Astrocyte (in vitro differentiated cells and primary cell): ENCODE measurements at regions not wholly inside any gene's neighbourhood (a gene's known extent, or its start where the extent isn't known, plus 50 kb on each side); places are given as distances from the start of the nearest gene placed in this dataset.

Experiments
- EZH2 ChIP-seq: IDR thresholded peaks from 2 replicates; pipeline ENCODE4 v1.6.1; 2012; ENCODE audit warnings: mild to moderate bottlenecking, low read length, inconsistent platforms; ENCODE audit not compliant: insufficient read depth
- TF ChIP-seq, protein P1 (sequence below): IDR thresholded peaks from 2 replicates; pipeline ENCODE4 v1.5.1; 2011; ENCODE audit warnings: low read depth, mild to moderate bottlenecking, inconsistent platforms, low read length, moderate library complexity; ENCODE audit not compliant: insufficient read depth

DNA sequence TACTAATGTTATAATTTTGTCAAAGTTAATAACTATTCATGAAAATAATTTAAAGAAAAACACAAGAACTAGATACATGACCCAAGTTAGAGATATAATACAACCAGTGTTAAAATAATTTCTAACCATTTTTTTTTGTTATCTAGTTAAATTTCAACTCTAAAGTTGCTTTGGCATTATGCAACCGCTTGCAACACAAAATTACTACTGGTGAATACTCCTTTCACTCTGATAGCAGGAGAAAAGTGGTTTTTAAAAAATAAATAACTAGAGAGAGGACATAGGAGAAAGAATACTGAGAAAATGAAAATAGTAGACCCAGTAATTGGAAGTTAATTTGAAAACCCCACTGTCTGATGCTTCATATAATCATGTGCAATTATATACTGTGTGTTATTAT is 622.4 kb upstream of the GRIN3A start:
- TF ChIP-seq, protein P1, sequence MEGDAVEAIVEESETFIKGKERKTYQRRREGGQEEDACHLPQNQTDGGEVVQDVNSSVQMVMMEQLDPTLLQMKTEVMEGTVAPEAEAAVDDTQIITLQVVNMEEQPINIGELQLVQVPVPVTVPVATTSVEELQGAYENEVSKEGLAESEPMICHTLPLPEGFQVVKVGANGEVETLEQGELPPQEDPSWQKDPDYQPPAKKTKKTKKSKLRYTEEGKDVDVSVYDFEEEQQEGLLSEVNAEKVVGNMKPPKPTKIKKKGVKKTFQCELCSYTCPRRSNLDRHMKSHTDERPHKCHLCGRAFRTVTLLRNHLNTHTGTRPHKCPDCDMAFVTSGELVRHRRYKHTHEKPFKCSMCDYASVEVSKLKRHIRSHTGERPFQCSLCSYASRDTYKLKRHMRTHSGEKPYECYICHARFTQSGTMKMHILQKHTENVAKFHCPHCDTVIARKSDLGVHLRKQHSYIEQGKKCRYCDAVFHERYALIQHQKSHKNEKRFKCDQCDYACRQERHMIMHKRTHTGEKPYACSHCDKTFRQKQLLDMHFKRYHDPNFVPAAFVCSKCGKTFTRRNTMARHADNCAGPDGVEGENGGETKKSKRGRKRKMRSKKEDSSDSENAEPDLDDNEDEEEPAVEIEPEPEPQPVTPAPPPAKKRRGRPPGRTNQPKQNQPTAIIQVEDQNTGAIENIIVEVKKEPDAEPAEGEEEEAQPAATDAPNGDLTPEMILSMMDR = no peak
- TF ChIP-seq EZH2 = no peak
